Panc1 (cell line): ENCODE measurements at regions not wholly inside any gene's neighbourhood (a gene's known extent, or its start where the extent isn't known, plus 50 kb on each side); places are given as distances from the start of the nearest gene placed in this dataset.

Experiments
- CTCF ChIP-seq: fragments of 450-650 bp; IDR thresholded peaks from 2 replicates; pipeline ENCODE4 v1.5.1; 2017; ENCODE audit warnings: mild to moderate bottlenecking
- POLR2AphosphoS5 ChIP-seq: IDR thresholded peaks from 2 replicates; pipeline ENCODE4 v1.6.1; 2012; ENCODE audit warnings: mild to moderate bottlenecking, low read depth, low read length, moderate library complexity
- REST ChIP-seq, 2 experiments: IDR thresholded peaks; 2 replicates each; pipeline ENCODE4 v1.6.1; 2011 to 2012; ENCODE audit warnings: low read depth in 2 of 2, control low read depth in 1 of 2, low read length in 1 of 2, mild to moderate bottlenecking in 1 of 2, moderate library complexity in 1 of 2; ENCODE audit not compliant: insufficient read depth in 1 of 2
- TCF7L2 ChIP-seq: IDR thresholded peaks from 2 replicates; pipeline ENCODE4 v1.6.1; 2011; ENCODE audit warnings: mild to moderate bottlenecking, low read depth, low read length, inconsistent platforms

DNA sequence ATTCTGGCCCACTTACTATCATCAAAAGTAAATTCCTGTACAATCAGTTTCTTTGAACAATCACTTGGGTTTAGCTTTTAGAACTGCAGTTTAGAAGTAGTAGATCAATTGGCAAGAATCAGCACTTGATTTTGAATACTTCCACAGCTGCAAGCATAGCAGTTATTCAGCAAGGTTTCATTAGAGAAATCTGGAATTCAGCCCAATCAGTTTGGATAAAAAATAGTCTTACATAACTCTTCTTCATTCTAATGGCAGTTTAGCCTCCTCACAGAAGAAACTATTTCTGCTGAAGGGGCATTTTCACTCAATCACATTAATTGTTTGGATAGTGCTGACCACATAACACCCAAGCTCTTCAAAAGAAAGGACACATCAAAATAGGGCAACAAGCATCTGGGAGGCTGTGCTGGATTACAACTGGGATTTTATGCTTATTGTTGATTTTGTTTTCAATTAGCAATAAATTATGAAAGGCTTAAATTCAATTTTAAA, 336.2 kb upstream of the PDE4D start:
- TF ChIP-seq CTCF (no peak), REST (IDR thresholded peaks at IDR 0.05; ENCODE audit: insufficient read depth in 1 of 2, low read depth in 2 of 2, low read length in 1 of 2) (no peak), TCF7L2 (no peak), POLR2AphosphoS5 (no peak)
